Karpas-422 (cell line): ENCODE measurements at regions not wholly inside any gene's neighbourhood (a gene's known extent, or its start where the extent isn't known, plus 50 kb on each side); places are given as distances from the start of the nearest gene placed in this dataset.

Source experiments
- DNase-seq: peaks from one replicate; pipeline ENCODE4 v3.0.0-alpha.2; 2015
- H2AFZ ChIP-seq: fragments of 200-600 bp; sonication (generic); 2 replicates; pipeline ENCODE4 v1.6.1; 2014; ENCODE audit warnings: antibody characterized with exemption, low read length, mixed read lengths
- H3K27ac ChIP-seq: fragments of 200-600 bp; sonication (generic); 2 replicates; pipeline ENCODE4 v1.5.1; 2014; ENCODE audit warnings: mild to moderate bottlenecking, low read length, moderate library complexity
- H3K27me3 ChIP-seq: fragments of 200-600 bp; sonication (generic); 2 replicates; pipeline ENCODE4 v1.6.1; 2014; ENCODE audit warnings: low read length, mixed read lengths
- H3K36me3 ChIP-seq: fragments of 200-600 bp; sonication (generic); 2 replicates; pipeline ENCODE4 v1.6.1; 2014; ENCODE audit warnings: low read length, mixed read lengths; ENCODE audit not compliant: insufficient read depth
- H3K4me1 ChIP-seq: fragments of 200-600 bp; sonication (generic); 2 replicates; pipeline ENCODE4 v1.6.1; 2014; ENCODE audit warnings: mild to moderate bottlenecking, low read length, mixed read lengths
- H3K4me2 ChIP-seq: fragments of 200-600 bp; sonication (generic); 2 replicates; pipeline ENCODE4 v1.6.1; 2014; ENCODE audit warnings: low read length, low read depth, mild to moderate bottlenecking; ENCODE audit not compliant: poor library complexity, severe bottlenecking
- H3K4me3 ChIP-seq: fragments of 200-600 bp; sonication (generic); 2 replicates; pipeline ENCODE4 v1.5.1; 2014; ENCODE audit warnings: mild to moderate bottlenecking, antibody characterized with exemption, low read length, mixed read lengths
- H3K79me2 ChIP-seq: fragments of 200-600 bp; sonication (generic); 2 replicates; pipeline ENCODE4 v1.6.1; 2014; ENCODE audit warnings: mild to moderate bottlenecking, low read length, mixed read lengths
- H3K9ac ChIP-seq: fragments of 200-600 bp; sonication (generic); 2 replicates; pipeline ENCODE4 v1.6.0; 2014; ENCODE audit warnings: low read length
- H3K9me2 ChIP-seq: fragments of 200-600 bp; sonication (generic), shearing (Covaris generic); replicated peaks from 2 replicates; pipeline ENCODE4 v1.6.0; 2014; ENCODE audit warnings: mild to moderate bottlenecking, low read length, moderate library complexity; ENCODE audit not compliant: insufficient read depth
- H3K9me3 ChIP-seq: fragments of 300-700, 200-600 bp; sonication (generic); 2 replicates; pipeline ENCODE4 v1.6.1; 2014; ENCODE audit warnings: low read length, mixed read lengths
- H4K20me1 ChIP-seq: fragments of 200-600 bp; sonication (generic); 2 replicates; pipeline ENCODE4 v1.6.1; 2014; ENCODE audit warnings: mild to moderate bottlenecking, antibody characterized with exemption, low read length, low read depth; ENCODE audit not compliant: insufficient read depth

DNA sequence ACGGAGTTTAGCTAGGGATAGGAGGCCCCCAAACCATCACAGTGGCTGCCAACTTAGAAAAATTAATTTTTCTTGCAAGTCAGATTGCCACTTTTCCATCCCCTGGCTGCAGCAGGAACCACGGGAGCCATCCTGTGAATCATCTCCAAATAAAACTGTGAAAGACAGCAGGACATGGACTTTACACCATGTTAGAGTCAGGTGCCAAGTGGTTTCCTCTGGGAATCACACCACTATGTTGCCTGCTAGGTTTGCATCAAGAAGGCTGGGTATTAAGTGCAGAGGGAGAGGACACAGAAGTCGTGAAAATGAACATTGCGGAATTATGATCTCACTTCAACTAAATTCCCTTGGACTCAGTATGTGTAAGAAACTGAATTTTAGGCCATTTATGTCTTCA, 471.3 kb upstream of the GOT2 start:
- Histone ChIP-seq H3K36me3 (no peaks in the 10 kb centered on the region), H3K9me3 (no peaks in the 10 kb centered on the region), H3K9ac (no peak overlapping the region), H3K4me2 (no peak overlapping the region), H2AFZ (no peak overlapping the region), H3K9me2 (no peaks in the 10 kb centered on the region), H4K20me1 (no peaks in the 10 kb centered on the region), H3K79me2 (no peaks in the 10 kb centered on the region), H3K27ac (no peak overlapping the region), H3K4me1 (no peaks in the 10 kb centered on the region), H3K4me3 (no peak overlapping the region), H3K27me3 (no peaks in the 10 kb centered on the region)
- no peak for DNase-seq

DNA sequence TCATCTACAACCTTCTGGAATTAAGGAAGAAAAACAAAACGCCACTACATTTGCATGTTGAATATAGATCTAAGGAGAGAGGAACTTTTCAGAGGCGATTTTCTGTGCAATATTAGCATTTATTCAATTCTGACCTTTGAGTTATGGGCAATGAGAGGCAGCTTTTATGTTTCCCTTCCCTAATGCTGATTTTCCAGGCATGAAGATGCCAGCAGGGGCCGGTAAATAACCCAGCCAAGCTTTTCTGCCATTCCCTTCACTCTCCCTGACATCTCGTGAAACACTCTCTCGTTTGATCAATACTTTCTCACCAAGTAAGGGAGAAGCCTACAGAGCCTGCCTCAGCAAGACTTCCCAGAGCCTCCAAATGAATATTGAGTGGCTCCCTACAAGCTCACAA, 470.5 kb upstream of the GOT2 start:
- Histone ChIP-seq H3K27me3 (no peaks in the 10 kb centered on the region), H3K9me2 (no peaks in the 10 kb centered on the region), H2AFZ (no peak overlapping the region), H3K27ac (no peak overlapping the region), H3K4me1 (no peaks in the 10 kb centered on the region), H3K36me3 (no peaks in the 10 kb centered on the region), H3K9ac (no peak overlapping the region), H4K20me1 (no peaks in the 10 kb centered on the region), H3K79me2 (no peaks in the 10 kb centered on the region), H3K9me3 (no peaks in the 10 kb centered on the region), H3K4me2 (no peak overlapping the region), H3K4me3 (no peak overlapping the region)
- DNase-seq: no peak

DNA sequence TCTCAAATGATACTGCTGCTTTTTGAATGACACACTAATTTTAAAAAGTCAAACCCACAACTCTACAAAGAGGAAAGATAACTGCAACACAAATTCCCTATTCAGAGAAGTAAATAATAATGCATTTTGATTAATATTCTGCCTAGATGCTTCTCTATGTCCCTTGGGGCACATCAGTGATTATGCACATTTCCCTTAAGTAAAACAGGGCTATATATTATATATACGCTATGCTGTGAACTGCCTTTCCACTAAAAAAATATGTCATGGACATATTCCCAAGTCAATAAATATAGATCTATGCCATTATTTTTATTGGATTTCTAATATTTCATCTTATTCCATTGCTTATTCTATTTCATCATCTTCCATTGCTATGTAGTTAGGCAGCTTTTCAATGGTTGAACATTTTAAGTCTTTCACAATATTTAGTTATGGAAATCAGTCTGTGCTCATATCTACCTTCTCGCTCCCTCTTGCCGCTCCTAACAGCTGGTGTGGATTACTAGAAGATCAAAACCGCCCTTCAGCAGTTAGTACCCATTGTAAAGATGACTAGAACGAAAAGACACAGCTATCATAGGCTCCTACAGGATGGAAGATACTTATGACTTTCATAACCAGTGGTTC, 468.2 kb upstream of the GOT2 start:
- Histone ChIP-seq H4K20me1 (no peaks in the 10 kb centered on the region), H2AFZ (no peak overlapping the region), H3K9ac (no peak overlapping the region), H3K4me2 (no peak overlapping the region), H3K27ac (no peak overlapping the region), H3K9me2 (no peaks in the 10 kb centered on the region), H3K36me3 (no peaks in the 10 kb centered on the region), H3K27me3 (no peaks in the 10 kb centered on the region), H3K9me3 (no peaks in the 10 kb centered on the region), H3K79me2 (no peaks in the 10 kb centered on the region), H3K4me3 (no peak overlapping the region), H3K4me1 (no peaks in the 10 kb centered on the region)
- no peak for DNase-seq

DNA sequence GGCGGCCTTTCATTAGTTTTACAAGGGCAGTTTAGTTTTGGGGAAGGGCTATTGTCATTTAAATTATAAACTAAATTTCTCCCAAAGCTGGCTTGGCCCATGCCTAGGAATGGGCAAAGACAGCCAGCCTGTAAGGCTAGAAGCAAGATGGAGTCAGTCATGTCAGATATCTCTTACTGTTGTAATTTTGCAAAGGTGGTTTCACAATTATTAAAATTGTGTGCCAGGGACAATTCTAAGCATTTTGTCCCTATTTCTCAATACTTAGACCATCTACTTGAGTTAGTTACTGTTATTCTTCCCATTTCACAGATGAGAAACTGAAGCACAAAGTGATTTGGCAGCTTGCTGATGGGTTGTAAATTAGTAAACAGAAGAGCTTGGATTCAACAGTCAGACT, 467.7 kb upstream of the GOT2 start:
- no peak overlapping the region for H3K4me2 ChIP-seq
- H3K4me3 ChIP-seq: no peak overlapping the region
- H3K27me3 ChIP-seq: no peaks in the 10 kb centered on the region
- H3K79me2 ChIP-seq: no peaks in the 10 kb centered on the region
- no peaks in the 10 kb centered on the region for H4K20me1 ChIP-seq
- H3K9me2 ChIP-seq: no peaks in the 10 kb centered on the region
- H3K4me1 ChIP-seq: no peaks in the 10 kb centered on the region
- no peaks in the 10 kb centered on the region for H3K9me3 ChIP-seq
- no peak overlapping the region for H3K9ac ChIP-seq
- H2AFZ ChIP-seq: no peak overlapping the region
- no peak overlapping the region for H3K27ac ChIP-seq
- no peaks in the 10 kb centered on the region for H3K36me3 ChIP-seq
- no peak for DNase-seq

DNA sequence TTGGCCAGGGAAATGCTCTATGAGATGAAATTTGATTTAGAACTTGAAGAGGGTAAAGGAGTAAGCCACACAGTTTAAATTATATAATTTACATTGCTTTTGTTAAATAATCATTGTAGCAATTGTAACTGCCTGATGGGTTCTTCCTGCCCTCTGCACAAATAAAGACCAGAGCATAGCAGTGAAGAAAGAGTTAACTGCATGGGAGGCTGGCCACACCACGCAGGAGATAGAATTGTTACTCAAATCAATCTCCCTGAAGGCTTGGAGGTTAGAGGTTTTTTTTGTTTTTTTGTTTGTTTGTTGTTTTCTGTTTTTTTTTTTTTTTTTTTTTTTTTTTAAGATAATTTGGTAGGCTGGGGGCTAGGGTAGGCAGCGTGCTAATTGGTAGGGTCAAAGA, 467.0 kb upstream of the GOT2 start:
- no peak for DNase-seq
- no peak overlapping the region for H3K27ac ChIP-seq
- no peak overlapping the region for H2AFZ ChIP-seq
- no peak overlapping the region for H3K9ac ChIP-seq
- H3K27me3 ChIP-seq: no peaks in the 10 kb centered on the region
- H3K36me3 ChIP-seq: no peaks in the 10 kb centered on the region
- no peaks in the 10 kb centered on the region for H3K79me2 ChIP-seq
- no peak overlapping the region for H3K4me3 ChIP-seq
- no peaks in the 10 kb centered on the region for H3K9me3 ChIP-seq
- no peak overlapping the region for H3K4me2 ChIP-seq
- no peaks in the 10 kb centered on the region for H3K4me1 ChIP-seq
- no peaks in the 10 kb centered on the region for H4K20me1 ChIP-seq
- H3K9me2 ChIP-seq: no peaks in the 10 kb centered on the region

DNA sequence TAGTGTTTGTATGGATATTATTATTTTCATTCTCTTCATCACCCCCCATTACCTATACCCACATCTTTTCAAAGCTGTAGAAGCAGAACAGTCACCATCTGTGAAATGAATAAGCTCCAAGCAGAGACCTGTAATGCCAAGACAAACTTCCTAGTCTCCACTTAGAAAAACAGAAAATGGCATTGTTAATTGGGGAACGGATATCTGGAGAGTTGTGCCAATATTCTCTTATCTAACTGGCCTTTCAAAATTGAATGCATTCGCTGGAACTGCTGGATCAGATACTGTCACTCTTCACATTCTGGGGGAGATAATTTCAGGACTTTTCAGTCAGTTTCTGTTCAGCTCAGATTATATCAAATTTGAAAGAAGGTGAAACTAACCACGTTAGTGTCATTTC, 464.4 kb upstream of the GOT2 start:
- no peak overlapping the region for H3K9ac ChIP-seq
- DNase-seq: no peak
- no peaks in the 10 kb centered on the region for H3K9me2 ChIP-seq
- no peaks in the 10 kb centered on the region for H3K4me1 ChIP-seq
- H3K4me3 ChIP-seq: no peak overlapping the region
- H3K27me3 ChIP-seq: no peaks in the 10 kb centered on the region
- no peak overlapping the region for H3K4me2 ChIP-seq
- no peaks in the 10 kb centered on the region for H3K9me3 ChIP-seq
- H4K20me1 ChIP-seq: no peaks in the 10 kb centered on the region
- H3K36me3 ChIP-seq: no peaks in the 10 kb centered on the region
- H2AFZ ChIP-seq: no peak overlapping the region
- H3K79me2 ChIP-seq: no peaks in the 10 kb centered on the region
- H3K27ac ChIP-seq: no peak overlapping the region

DNA sequence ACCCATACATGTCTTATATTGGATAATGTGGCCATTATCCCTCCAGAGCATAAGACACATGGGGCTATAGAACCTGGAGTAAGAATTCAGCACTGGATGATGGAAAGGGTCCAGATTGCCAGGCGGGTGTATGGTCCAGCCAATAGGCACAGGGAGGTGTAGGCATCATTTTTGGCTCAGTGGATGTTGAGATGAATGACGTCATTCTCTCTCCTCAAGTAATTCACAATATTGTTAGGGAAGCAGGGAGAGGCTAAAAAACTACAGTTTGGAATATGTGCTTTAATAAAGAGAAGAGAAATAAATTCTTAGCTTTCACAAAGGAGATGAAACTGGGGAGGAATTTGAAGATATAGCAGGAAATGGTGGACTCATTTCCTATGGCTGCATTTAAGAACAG, 461.1 kb upstream of the GOT2 start:
- no peak overlapping the region for H3K4me3 ChIP-seq
- H3K9me3 ChIP-seq: no peaks in the 10 kb centered on the region
- H3K9ac ChIP-seq: no peak overlapping the region
- no peak overlapping the region for H2AFZ ChIP-seq
- H3K4me2 ChIP-seq: no peak overlapping the region
- H3K4me1 ChIP-seq: no peaks in the 10 kb centered on the region
- H3K36me3 ChIP-seq: no peaks in the 10 kb centered on the region
- no peak for DNase-seq
- no peak overlapping the region for H3K27ac ChIP-seq
- no peaks in the 10 kb centered on the region for H3K27me3 ChIP-seq
- H4K20me1 ChIP-seq: no peaks in the 10 kb centered on the region
- H3K9me2 ChIP-seq: no peaks in the 10 kb centered on the region
- no peaks in the 10 kb centered on the region for H3K79me2 ChIP-seq

DNA sequence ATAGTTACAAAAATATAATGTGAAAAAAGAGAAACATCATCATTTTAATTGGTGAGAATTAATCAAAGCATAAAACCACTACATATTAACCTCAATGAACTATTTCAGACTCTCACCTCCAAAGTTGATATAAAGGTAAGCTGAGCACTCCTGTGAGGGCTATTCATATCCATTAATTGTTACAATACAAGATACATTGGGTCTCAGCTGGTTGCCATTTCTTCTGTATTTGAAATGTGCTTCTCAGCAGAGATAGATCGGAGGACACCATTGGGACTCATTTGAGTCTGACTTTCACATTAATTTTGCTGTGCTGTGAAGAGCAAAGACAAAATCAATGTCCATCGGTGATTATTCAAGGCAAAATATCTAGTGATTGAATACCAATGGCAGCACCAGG, 459.5 kb upstream of the GOT2 start:
- Histone ChIP-seq H2AFZ (no peak overlapping the region), H3K4me3 (no peak overlapping the region), H3K9me3 (no peaks in the 10 kb centered on the region), H3K79me2 (no peaks in the 10 kb centered on the region), H3K9ac (no peak overlapping the region), H3K4me2 (no peak overlapping the region), H3K9me2 (no peaks in the 10 kb centered on the region), H3K36me3 (no peaks in the 10 kb centered on the region), H3K27me3 (no peaks in the 10 kb centered on the region), H4K20me1 (no peaks in the 10 kb centered on the region), H3K27ac (no peak overlapping the region), H3K4me1 (no peaks in the 10 kb centered on the region)
- DNase-seq: no peak
